ENCODE measurements at regions not wholly inside any gene's neighbourhood (a gene's known extent, or its start where the extent isn't known, plus 50 kb on each side); places are given as distances from the start of the nearest gene placed in this dataset.
A peak's percentile ranks its signal among the peaks of the same experiment; 100 is the strongest.

DNA sequence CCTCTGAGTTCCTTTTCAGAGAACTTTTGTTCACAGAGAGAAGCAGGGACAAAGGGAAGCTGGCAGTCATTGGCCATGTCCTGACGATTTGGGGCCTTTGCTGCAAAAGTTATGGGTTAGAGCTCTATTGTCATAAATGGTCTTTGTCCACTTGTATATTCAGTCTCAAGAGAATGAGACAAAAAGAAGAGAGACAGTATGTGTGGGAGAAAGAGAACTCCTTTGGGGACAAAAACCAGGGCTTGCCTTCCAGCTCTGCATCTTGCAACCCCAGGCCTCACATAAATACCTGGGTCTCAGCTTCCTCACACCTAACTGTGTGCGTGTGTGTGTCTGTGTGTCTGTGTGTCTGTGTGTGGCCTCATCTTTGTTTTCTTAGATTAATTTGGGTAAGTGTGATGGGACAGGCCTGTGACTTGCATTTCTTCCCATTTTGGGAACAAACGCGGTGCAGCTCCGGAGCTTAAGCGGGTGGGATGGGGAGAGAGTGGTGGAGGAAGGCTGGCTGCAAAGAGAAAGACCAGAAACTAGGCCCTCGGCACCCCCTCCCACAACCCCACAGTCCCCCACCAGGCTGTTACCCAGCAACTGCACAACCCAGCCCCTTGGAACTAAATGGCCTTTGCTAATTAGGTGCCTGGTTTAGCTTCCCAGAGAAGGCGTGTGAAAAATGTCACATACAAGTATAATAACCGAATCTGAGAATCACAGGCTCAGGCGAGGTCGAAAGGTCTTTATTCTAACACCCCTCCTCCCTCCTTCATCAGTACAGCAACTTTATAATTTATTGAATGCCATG lies 376.9 kb downstream of the CDK5RAP2 start:
- Histone ChIP-seq H3K4me3 (no peak overlapping the region), H3K36me3 (no peaks in the 10 kb centered on the region)

DNA sequence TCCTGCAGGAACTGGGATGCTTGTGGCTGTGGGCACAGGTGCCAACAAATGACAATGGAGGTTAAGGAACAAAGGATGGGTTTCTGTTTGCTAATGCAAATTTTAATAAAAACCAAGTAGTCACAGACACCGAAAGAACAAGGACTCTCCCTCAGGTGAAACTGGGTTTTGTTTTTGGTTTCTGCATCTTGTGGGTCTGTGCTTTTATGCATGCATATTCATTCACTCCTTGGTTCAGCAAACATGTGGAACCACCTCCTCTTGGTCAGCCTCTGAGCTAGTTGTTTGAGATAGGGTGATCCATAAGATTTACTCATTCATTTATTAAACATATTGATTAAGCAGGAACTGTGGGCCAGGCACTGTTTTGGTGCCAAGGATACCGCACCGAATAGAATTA lies 381.9 kb downstream of the CDK5RAP2 start:
- no peaks in the 10 kb centered on the region for H3K36me3 ChIP-seq
- no peak for DNase-seq (ENCODE audit: low read depth in 1 of 2, low spot score in 1 of 2)
- TF ChIP-seq, protein P1, sequence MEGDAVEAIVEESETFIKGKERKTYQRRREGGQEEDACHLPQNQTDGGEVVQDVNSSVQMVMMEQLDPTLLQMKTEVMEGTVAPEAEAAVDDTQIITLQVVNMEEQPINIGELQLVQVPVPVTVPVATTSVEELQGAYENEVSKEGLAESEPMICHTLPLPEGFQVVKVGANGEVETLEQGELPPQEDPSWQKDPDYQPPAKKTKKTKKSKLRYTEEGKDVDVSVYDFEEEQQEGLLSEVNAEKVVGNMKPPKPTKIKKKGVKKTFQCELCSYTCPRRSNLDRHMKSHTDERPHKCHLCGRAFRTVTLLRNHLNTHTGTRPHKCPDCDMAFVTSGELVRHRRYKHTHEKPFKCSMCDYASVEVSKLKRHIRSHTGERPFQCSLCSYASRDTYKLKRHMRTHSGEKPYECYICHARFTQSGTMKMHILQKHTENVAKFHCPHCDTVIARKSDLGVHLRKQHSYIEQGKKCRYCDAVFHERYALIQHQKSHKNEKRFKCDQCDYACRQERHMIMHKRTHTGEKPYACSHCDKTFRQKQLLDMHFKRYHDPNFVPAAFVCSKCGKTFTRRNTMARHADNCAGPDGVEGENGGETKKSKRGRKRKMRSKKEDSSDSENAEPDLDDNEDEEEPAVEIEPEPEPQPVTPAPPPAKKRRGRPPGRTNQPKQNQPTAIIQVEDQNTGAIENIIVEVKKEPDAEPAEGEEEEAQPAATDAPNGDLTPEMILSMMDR (IDR thresholded peaks at IDR 0.05; ENCODE audit: low read depth, low read length), result no peak
- no peak overlapping the region for H3K27ac ChIP-seq
- no peaks in the 10 kb centered on the region for H3K27me3 ChIP-seq
- no peaks in the 10 kb centered on the region for H3K4me1 ChIP-seq (ENCODE audit: low read depth)
- no peak overlapping the region for H3K4me3 ChIP-seq
- no peaks in the 10 kb centered on the region for H3K9me3 ChIP-seq (ENCODE audit: low read depth)

More for the DNA sequence above, 376.9 kb downstream of the CDK5RAP2 start:
- H3K4me1 ChIP-seq (ENCODE audit: low read depth), result no peaks in the 10 kb centered on the region
- DNase-seq (ENCODE audit: low read depth in 1 of 2, low spot score in 1 of 2), result no peak
- TF ChIP-seq, protein P1 (IDR thresholded peaks at IDR 0.05; ENCODE audit: low read depth, low read length), result no peak
- H3K27ac ChIP-seq, result no peak overlapping the region
- no peaks in the 10 kb centered on the region for H3K27me3 ChIP-seq
- no peaks in the 10 kb centered on the region for H3K9me3 ChIP-seq (ENCODE audit: low read depth)

DNA sequence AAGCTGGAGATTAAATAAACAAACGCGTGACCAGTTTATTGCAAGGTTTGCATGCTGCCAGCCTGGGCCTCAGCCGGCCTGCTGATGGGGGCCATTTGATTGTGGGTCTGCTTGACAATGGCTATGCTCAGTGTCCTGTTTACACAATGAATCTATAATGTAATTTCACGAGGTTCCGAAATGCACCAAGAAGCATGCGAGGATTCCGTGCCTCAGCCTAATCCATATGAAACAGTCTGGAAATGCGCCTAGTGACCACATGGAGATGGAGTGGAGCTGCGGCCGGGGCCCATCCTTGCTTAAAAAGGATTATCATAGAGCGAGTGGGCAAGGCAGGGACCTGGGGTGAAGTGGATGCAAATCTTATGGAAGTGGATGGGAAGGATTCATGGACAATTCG lies 382.4 kb downstream of the CDK5RAP2 start:
- DNase-seq (ENCODE audit: low read depth in 1 of 2, low spot score in 1 of 2), result no peak
- Histone ChIP-seq H3K36me3 (no peaks in the 10 kb centered on the region), H3K4me1 (ENCODE audit: low read depth) (no peaks in the 10 kb centered on the region), H3K9me3 (ENCODE audit: low read depth) (no peaks in the 10 kb centered on the region), H3K4me3 (no peak overlapping the region), H3K27ac (no peak overlapping the region), H3K27me3 (no peaks in the 10 kb centered on the region)
- TF ChIP-seq, protein P1 (IDR thresholded peaks at IDR 0.05; ENCODE audit: low read depth, low read length), result no peak

DNA sequence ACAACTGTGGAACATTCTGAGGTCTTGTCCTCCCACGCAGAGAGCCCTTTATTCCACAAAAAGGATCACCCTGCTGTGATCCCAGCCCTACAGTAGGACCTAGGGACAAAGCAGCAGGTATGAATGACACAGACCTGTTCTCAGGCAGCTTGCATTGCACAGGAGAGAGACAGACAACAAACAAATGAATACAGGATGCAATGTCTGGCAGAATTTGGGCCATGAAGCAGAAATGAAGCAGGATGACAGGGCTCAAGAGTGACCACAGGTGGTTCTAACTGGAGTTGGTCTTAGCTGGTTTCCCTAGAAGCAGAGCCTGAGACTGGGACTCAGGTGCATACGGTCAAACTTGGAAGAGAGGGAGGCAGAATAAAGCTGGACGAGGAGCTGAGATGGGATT lies 388.8 kb downstream of the CDK5RAP2 start:
- Histone ChIP-seq H3K27me3 (no peaks in the 10 kb centered on the region), H3K4me3 (no peak overlapping the region), H3K9me3 (ENCODE audit: low read depth) (no peaks in the 10 kb centered on the region), H3K36me3 (no peaks in the 10 kb centered on the region), H3K27ac (no peak overlapping the region), H3K4me1 (ENCODE audit: low read depth) (no peaks in the 10 kb centered on the region)
- TF ChIP-seq, protein P1 (IDR thresholded peaks at IDR 0.05; ENCODE audit: low read depth, low read length), result no peak
- no peak for DNase-seq (ENCODE audit: low read depth in 1 of 2, low spot score in 1 of 2)

GRCh38 chr9:120187758-120188157 lies 392.2 kb downstream of the CDK5RAP2 start:
- H3K27ac ChIP-seq, result no peak overlapping the region
- peak in 1 of 2 donors; percentile 51 for DNase-seq (ENCODE audit: low read depth in 1 of 2, low spot score in 1 of 2)
- TF ChIP-seq, protein P1 (IDR thresholded peaks at IDR 0.05; ENCODE audit: low read depth, low read length), result no peak
- no peaks in the 10 kb centered on the region for H3K9me3 ChIP-seq (ENCODE audit: low read depth)
- no peaks in the 10 kb centered on the region for H3K27me3 ChIP-seq
- H3K4me1 ChIP-seq (ENCODE audit: low read depth), result no peaks in the 10 kb centered on the region
- H3K36me3 ChIP-seq, result no peaks in the 10 kb centered on the region
- no peak overlapping the region for H3K4me3 ChIP-seq

Data from cardiac muscle cell (in vitro differentiated cells and primary cell).